Liver (tissue), 8 donors: ENCODE measurements at regions not wholly inside any gene's neighbourhood (a gene's known extent, or its start where the extent isn't known, plus 50 kb on each side); places are given as distances from the start of the nearest gene placed in this dataset.

Source experiments
- DNase-seq: peaks from one replicate; pipeline ENCODE4 v3.0.0-alpha.2; 2017; ENCODE audit warnings: low spot score
- H3K27ac ChIP-seq, 2 donors: one replicate each; pipeline ENCODE4 v1.7.0; 2013; ENCODE audit warnings: inconsistent platforms in 2 of 2, low read length in 2 of 2, control low read depth in 1 of 2, low read depth in 1 of 2, mild to moderate bottlenecking in 1 of 2
- H3K27me3 ChIP-seq, 4 donors: one replicate each; pipeline versions ENCODE4 v1.6.1 to v1.7.0; 2013; ENCODE audit warnings: low read length in 3 of 4, inconsistent platforms in 1 of 4, mild to moderate bottlenecking in 1 of 4, moderate library complexity in 1 of 4; ENCODE audit not compliant: control insufficient read depth in 4 of 4, insufficient read depth in 4 of 4
- H3K36me3 ChIP-seq, 4 donors: one replicate each; pipeline versions ENCODE4 v1.6.1 to v1.7.0; 2013; ENCODE audit warnings: low read length in 3 of 4, mild to moderate bottlenecking in 3 of 4, low read depth in 1 of 4, moderate library complexity in 1 of 4; ENCODE audit not compliant: control insufficient read depth in 4 of 4, insufficient read depth in 3 of 4
- H3K4me1 ChIP-seq, 4 donors: one replicate each; pipeline versions ENCODE4 v1.6.1 to v1.7.0; 2013; ENCODE audit warnings: low read length in 3 of 4, mild to moderate bottlenecking in 3 of 4, moderate library complexity in 1 of 4; ENCODE audit not compliant: control insufficient read depth in 4 of 4, insufficient read depth in 4 of 4
- H3K4me3 ChIP-seq, 3 donors: one replicate each; pipeline versions ENCODE4 v1.6.1 to v1.7.0; 2013; ENCODE audit warnings: low read length in 3 of 3, control low read depth in 1 of 3, low read depth in 1 of 3, mild to moderate bottlenecking in 1 of 3
- H3K9ac ChIP-seq, 2 donors: one replicate each; pipeline ENCODE4 v1.7.0; 2013; ENCODE audit warnings: low read length in 2 of 2, mild to moderate bottlenecking in 2 of 2, moderate library complexity in 2 of 2, control low read depth in 1 of 2, low read depth in 1 of 2
- H3K9me3 ChIP-seq, 4 donors: one replicate each; pipeline versions ENCODE4 v1.6.1 to v1.7.0; 2013; ENCODE audit warnings: low read length in 3 of 4; ENCODE audit not compliant: control insufficient read depth in 4 of 4
- ATF3 ChIP-seq: IDR thresholded peaks from 2 replicates; pipeline ENCODE4 v1.6.1; 2016; ENCODE audit warnings: antibody characterized with exemption
- CTCF ChIP-seq: fragments of 150-350 bp; IDR thresholded peaks from 2 replicates; pipeline ENCODE4 v1.5.1; 2017; ENCODE audit warnings: improper control_type of control experiment, low read depth, low read length; ENCODE audit not compliant: missing input control
- EGR1 ChIP-seq, 2 donors: IDR thresholded peaks; 2 replicates each; pipeline ENCODE4 v1.6.1; 2016 to 2018; ENCODE audit warnings: antibody characterized with exemption in 2 of 2, low read depth in 2 of 2
- FOXA1 ChIP-seq: IDR thresholded peaks from 2 replicates; pipeline ENCODE4 v1.6.1; 2016; ENCODE audit warnings: antibody characterized with exemption
- FOXA2 ChIP-seq: IDR thresholded peaks from 2 replicates; pipeline ENCODE4 v1.6.1; 2016; ENCODE audit warnings: antibody characterized with exemption
- GABPA ChIP-seq, 2 donors: IDR thresholded peaks in 1 of 2; conservative IDR thresholded peaks in 1 of 2; 2 replicates each; pipeline ENCODE4 v1.6.1; 2016; ENCODE audit warnings: antibody characterized with exemption in 2 of 2, mild to moderate bottlenecking in 1 of 2, moderate library complexity in 1 of 2
- HNF4A ChIP-seq, 2 donors: conservative IDR thresholded peaks; 2 replicates each; pipeline ENCODE4 v1.6.1; 2016; ENCODE audit warnings: antibody characterized with exemption in 2 of 2, mild to moderate bottlenecking in 2 of 2
- HNF4G ChIP-seq: IDR thresholded peaks from 2 replicates; pipeline ENCODE4 v1.6.1; 2016; ENCODE audit warnings: antibody characterized with exemption
- JUND ChIP-seq, 2 donors: IDR thresholded peaks; 2 replicates each; pipeline ENCODE4 v1.6.1; 2016; ENCODE audit warnings: antibody characterized with exemption in 2 of 2
- MAX ChIP-seq: IDR thresholded peaks from 2 replicates; pipeline ENCODE4 v1.6.1; 2016; ENCODE audit warnings: antibody characterized with exemption
- RAD21 ChIP-seq, 2 donors: IDR thresholded peaks; 2 replicates each; pipeline ENCODE4 v1.6.1; 2016; ENCODE audit warnings: antibody characterized with exemption in 2 of 2, mild to moderate bottlenecking in 2 of 2
- RXRA ChIP-seq, 2 donors: IDR thresholded peaks; 2 replicates each; pipeline ENCODE4 v1.6.1; 2017 to 2018; ENCODE audit warnings: antibody characterized with exemption in 2 of 2, mild to moderate bottlenecking in 1 of 2
- SP1 ChIP-seq: IDR thresholded peaks from 2 replicates; pipeline ENCODE4 v1.6.1; 2018; ENCODE audit warnings: antibody characterized with exemption, mild to moderate bottlenecking
- TAF1 ChIP-seq: conservative IDR thresholded peaks from 2 replicates; pipeline ENCODE4 v1.6.1; 2016; ENCODE audit warnings: antibody characterized with exemption, mild to moderate bottlenecking
- YY1 ChIP-seq: IDR thresholded peaks from 2 replicates; pipeline ENCODE4 v1.6.1; 2016; ENCODE audit warnings: antibody characterized with exemption, mild to moderate bottlenecking
- WGBS: extraction: QIAGEN DNeasy Blood & Tissue Kit; methylation state at CpG from one replicate; pipeline ENCODE4 v1.1.7; 2013; 5-methylcytosine and 5-hydroxymethylcytosine counted together
- TF ChIP-seq, protein P1 (sequence below): IDR thresholded peaks from 2 replicates; pipeline ENCODE4 v1.6.1; 2016; ENCODE audit warnings: antibody characterized with exemption, mild to moderate bottlenecking
- TF ChIP-seq, protein P2 (sequence below): IDR thresholded peaks from 2 replicates; pipeline ENCODE4 v1.6.1; 2016; ENCODE audit warnings: antibody characterized with exemption
- donor health status: healthy.
- donor health status: healthy.
- donor health status: healthy.
- donor health status: healthy.
- donor health status: healthy.

- Histone ChIP-seq H3K9ac (no peak overlapping the region), H3K4me3 (no peak overlapping the region), H3K9me3 (no peaks in the 10 kb centered on the region), H3K27ac (no peak overlapping the region), H3K36me3 (no peaks in the 10 kb centered on the region), H3K27me3 (no peaks in the 10 kb centered on the region), H3K4me1 (no peaks in the 10 kb centered on the region)
- TF ChIP-seq HNF4A (conservative IDR thresholded peaks at IDR 0.05) (no peak), SP1 (no peak), YY1 (no peak), HNF4G (no peak), EGR1 (IDR thresholded peaks at IDR 0.05; ENCODE audit: low read depth in 2 of 2) (no peak), JUND (IDR thresholded peaks at IDR 0.05) (no peak), FOXA1 (no peak), GABPA (IDR thresholded peaks at IDR 0.05 in 1 of 2, conservative IDR thresholded peaks at IDR 0.05 in 1 of 2) (no peak), TAF1 (no peak), MAX (no peak), RXRA (IDR thresholded peaks at IDR 0.05) (no peak), FOXA2 (no peak), RAD21 (IDR thresholded peaks at IDR 0.05) (no peak), CTCF (no peak), ATF3 (no peak)
- TF ChIP-seq, protein P1, sequence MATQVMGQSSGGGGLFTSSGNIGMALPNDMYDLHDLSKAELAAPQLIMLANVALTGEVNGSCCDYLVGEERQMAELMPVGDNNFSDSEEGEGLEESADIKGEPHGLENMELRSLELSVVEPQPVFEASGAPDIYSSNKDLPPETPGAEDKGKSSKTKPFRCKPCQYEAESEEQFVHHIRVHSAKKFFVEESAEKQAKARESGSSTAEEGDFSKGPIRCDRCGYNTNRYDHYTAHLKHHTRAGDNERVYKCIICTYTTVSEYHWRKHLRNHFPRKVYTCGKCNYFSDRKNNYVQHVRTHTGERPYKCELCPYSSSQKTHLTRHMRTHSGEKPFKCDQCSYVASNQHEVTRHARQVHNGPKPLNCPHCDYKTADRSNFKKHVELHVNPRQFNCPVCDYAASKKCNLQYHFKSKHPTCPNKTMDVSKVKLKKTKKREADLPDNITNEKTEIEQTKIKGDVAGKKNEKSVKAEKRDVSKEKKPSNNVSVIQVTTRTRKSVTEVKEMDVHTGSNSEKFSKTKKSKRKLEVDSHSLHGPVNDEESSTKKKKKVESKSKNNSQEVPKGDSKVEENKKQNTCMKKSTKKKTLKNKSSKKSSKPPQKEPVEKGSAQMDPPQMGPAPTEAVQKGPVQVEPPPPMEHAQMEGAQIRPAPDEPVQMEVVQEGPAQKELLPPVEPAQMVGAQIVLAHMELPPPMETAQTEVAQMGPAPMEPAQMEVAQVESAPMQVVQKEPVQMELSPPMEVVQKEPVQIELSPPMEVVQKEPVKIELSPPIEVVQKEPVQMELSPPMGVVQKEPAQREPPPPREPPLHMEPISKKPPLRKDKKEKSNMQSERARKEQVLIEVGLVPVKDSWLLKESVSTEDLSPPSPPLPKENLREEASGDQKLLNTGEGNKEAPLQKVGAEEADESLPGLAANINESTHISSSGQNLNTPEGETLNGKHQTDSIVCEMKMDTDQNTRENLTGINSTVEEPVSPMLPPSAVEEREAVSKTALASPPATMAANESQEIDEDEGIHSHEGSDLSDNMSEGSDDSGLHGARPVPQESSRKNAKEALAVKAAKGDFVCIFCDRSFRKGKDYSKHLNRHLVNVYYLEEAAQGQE: no peak
- TF ChIP-seq, protein P2, sequence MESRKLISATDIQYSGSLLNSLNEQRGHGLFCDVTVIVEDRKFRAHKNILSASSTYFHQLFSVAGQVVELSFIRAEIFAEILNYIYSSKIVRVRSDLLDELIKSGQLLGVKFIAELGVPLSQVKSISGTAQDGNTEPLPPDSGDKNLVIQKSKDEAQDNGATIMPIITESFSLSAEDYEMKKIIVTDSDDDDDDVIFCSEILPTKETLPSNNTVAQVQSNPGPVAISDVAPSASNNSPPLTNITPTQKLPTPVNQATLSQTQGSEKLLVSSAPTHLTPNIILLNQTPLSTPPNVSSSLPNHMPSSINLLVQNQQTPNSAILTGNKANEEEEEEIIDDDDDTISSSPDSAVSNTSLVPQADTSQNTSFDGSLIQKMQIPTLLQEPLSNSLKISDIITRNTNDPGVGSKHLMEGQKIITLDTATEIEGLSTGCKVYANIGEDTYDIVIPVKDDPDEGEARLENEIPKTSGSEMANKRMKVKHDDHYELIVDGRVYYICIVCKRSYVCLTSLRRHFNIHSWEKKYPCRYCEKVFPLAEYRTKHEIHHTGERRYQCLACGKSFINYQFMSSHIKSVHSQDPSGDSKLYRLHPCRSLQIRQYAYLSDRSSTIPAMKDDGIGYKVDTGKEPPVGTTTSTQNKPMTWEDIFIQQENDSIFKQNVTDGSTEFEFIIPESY: no peak
- 52% methylated on average over 2 of the region's 2 CpGs for WGBS
- DNase-seq: no peak
Measured at GRCh38 chr9:18397076-18397475, 76.9 kb upstream of the ADAMTSL1 start.

DNA sequence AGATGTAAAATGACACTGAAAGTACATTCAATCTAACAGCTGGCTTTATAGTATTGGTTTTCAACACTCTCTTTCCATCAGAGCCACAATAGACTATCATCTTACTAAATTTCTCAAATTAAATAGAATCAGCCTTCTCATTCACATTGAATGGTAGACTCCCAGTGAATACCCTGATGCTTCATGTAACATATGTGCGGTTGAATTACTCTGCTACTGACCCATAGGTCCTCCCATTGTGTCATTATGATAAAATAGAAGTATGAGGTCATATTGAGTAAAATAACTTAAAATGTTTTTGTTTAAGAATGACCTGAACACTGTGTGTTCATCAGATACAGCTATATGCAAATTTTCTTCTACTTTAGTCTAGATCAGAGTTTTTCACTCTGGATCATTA is 75.9 kb upstream of the ADAMTSL1 start:
- DNase-seq: no peak
- TF ChIP-seq GABPA (IDR thresholded peaks at IDR 0.05 in 1 of 2, conservative IDR thresholded peaks at IDR 0.05 in 1 of 2) (no peak), HNF4A (conservative IDR thresholded peaks at IDR 0.05) (no peak), EGR1 (IDR thresholded peaks at IDR 0.05; ENCODE audit: low read depth in 2 of 2) (no peak), FOXA2 (no peak)
- no peaks in the 10 kb centered on the region for H3K4me1 ChIP-seq
- 97% methylated on average over 1 of the region's 1 CpG for WGBS
- H3K9me3 ChIP-seq: no peaks in the 10 kb centered on the region
- H3K27ac ChIP-seq: no peak overlapping the region
- H3K9ac ChIP-seq: no peak overlapping the region
- H3K27me3 ChIP-seq: no peaks in the 10 kb centered on the region
- H3K36me3 ChIP-seq: no peaks in the 10 kb centered on the region
- no peak overlapping the region for H3K4me3 ChIP-seq
